ENCODE measurements at regions not wholly inside any gene's neighbourhood (a gene's known extent, or its start where the extent isn't known, plus 50 kb on each side); places are given as distances from the start of the nearest gene placed in this dataset.

DNA sequence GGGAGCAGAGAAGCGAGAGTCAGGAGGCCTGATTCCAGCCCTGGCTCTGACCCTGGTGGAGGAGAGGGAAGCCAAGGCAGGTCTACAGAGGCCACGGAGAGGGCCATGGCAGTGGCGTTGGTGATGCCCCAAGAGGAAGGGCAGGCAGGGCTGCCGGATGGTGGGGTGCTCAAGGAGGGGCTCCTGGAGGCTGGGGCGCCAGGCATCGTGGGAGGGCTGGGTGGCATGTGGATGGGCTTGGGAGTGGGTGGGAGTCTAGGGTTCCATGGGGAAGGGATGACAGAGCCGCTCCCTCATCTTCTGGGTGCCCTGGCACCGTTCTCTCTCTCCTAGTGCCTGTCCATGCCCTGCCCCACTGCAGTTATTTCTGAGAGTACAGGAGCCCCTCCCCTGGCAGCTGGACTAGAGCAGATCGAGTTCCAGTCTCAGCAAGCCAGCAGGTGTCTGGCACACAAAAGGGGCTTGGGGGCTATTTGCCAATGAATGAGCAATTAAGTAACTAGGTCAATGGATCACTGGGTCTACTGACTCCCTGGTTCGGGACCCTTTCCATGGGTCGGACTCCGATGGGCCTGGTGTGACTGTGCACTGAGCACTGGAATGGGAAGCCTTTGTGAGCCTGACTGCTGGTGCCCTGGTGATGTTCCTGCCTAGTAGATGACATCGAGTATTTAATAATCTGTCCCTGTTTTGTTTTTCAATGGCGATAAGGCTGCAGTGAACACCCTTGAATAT is 570.0 kb downstream of the TBC1D22A start:
- Histone ChIP-seq H3K9me3 (peaks cover 0 to 7% (median 2%) of the 10 kb centered on the region in 4 donors), H3K27me3 (peaks cover 0 to 10% (median 0%) of the 10 kb centered on the region in 3 donors), H3K27ac (no peak overlapping the region), H3K4me3 (no peak overlapping the region), H3K4me1 (no peaks in the 10 kb centered on the region), H3K36me3 (no peaks in the 10 kb centered on the region)
- 91% methylated on average over 14 of the region's 14 CpGs for WGBS, 2 donors
- intact Hi-C loops (cut with DNase I): no loop called here
- no peak for TF ChIP-seq EP300 (IDR thresholded peaks at IDR 0.05)
- no peak for TF ChIP-seq POLR2AphosphoS5 (IDR thresholded peaks at IDR 0.05)
- TF ChIP-seq POLR2A (IDR thresholded peaks at IDR 0.05): no peak
- TF ChIP-seq, protein P1, sequence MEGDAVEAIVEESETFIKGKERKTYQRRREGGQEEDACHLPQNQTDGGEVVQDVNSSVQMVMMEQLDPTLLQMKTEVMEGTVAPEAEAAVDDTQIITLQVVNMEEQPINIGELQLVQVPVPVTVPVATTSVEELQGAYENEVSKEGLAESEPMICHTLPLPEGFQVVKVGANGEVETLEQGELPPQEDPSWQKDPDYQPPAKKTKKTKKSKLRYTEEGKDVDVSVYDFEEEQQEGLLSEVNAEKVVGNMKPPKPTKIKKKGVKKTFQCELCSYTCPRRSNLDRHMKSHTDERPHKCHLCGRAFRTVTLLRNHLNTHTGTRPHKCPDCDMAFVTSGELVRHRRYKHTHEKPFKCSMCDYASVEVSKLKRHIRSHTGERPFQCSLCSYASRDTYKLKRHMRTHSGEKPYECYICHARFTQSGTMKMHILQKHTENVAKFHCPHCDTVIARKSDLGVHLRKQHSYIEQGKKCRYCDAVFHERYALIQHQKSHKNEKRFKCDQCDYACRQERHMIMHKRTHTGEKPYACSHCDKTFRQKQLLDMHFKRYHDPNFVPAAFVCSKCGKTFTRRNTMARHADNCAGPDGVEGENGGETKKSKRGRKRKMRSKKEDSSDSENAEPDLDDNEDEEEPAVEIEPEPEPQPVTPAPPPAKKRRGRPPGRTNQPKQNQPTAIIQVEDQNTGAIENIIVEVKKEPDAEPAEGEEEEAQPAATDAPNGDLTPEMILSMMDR (IDR thresholded peaks at IDR 0.05): no peak
- no peak for DNase-seq

DNA sequence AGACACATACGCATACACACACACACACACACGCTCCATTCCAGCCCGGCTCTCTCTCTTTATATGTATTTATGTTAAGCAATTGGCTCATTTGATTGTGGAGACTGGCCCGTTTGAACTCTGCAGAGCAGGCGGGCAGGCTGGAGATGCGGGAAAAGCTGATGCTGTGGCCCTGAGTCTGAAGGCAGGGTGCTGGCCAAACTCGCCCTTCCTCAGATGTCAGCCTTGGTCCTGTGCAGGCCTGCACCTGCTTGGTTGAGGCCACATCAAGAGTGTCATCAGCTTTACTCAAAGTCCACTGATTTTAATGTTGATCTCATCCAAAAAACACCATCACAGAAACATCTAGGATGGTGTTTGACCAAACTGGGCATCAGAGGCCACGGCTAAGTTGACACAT is 569.3 kb downstream of the TBC1D22A start:
- Histone ChIP-seq H3K27ac (no peak overlapping the region), H3K9me3 (peaks cover 0 to 7% (median 2%) of the 10 kb centered on the region in 4 donors), H3K27me3 (peaks cover 0 to 10% (median 0%) of the 10 kb centered on the region in 3 donors), H3K4me1 (no peaks in the 10 kb centered on the region), H3K4me3 (no peak overlapping the region), H3K36me3 (no peaks in the 10 kb centered on the region)
- intact Hi-C loops (cut with DNase I): no loop called here
- WGBS, 2 donors: 85 to 88% methylated on average over 8 of the region's 8 CpGs
- DNase-seq: no peak
- no peak for TF ChIP-seq EP300 (IDR thresholded peaks at IDR 0.05)
- no peak for TF ChIP-seq POLR2A (IDR thresholded peaks at IDR 0.05)
- no peak for TF ChIP-seq POLR2AphosphoS5 (IDR thresholded peaks at IDR 0.05)
- TF ChIP-seq, protein P1 (IDR thresholded peaks at IDR 0.05): no peak

DNA sequence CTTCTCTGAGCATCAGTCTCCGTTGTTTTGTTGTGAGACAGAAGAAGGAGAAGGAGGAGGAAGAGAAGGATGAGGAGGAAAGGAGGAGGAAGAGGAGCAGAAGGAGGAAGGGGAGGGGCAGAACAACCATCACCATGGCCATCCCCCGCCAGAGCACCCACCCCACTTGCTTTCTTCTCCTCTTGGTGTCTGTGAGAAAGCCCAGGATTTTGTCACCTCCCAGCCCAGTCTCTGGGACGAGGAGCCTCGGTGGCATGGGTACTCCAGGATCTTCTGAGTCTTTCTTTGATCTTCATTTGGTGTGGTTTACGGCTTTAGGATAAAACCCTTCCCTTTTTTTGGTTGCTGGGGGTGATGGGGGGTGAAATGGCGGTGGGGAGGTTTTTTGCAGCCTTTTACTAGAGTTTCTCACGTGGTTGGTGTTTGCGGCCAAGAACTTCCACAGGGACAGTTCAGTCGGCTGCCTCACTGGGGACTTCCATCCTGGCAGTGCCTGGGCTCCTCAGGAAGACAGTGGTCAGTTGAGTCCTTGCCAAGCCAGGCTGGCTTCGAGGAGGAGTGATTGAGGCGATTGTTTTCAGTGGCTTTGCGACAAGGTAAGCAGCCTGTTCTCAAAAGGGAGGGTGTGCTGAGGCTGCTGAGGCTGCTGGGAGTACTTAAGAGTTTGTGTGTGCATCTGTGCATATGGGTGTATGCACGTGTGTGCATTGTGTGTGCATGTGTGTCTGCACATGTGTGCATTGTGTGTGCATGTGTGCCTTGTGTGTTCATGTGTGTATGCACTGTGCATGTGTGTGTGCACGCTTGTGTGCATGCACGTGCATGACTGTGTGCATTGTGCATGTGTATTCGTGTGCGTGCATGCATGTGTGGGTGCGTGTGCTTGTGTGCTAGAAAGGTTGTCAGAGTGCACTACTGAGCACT is 567.5 kb downstream of the TBC1D22A start:
- no peak for DNase-seq
- 76 to 82% methylated on average over 18 of the region's 18 CpGs for WGBS, 2 donors
- H3K27me3 ChIP-seq: peaks cover 0 to 14% (median 0%) of the 10 kb centered on the region in 3 donors
- H3K4me3 ChIP-seq: no peak overlapping the region
- no peak overlapping the region for H3K27ac ChIP-seq
- no peaks in the 10 kb centered on the region for H3K36me3 ChIP-seq
- intact Hi-C loops (cut with DNase I): no loop called here
- TF ChIP-seq POLR2A (IDR thresholded peaks at IDR 0.05): no peak
- TF ChIP-seq EP300 (IDR thresholded peaks at IDR 0.05): no peak
- TF ChIP-seq POLR2AphosphoS5 (IDR thresholded peaks at IDR 0.05): no peak
- TF ChIP-seq, protein P1 (IDR thresholded peaks at IDR 0.05): no peak
- no peaks in the 10 kb centered on the region for H3K4me1 ChIP-seq
- peaks cover 0 to 7% (median 2%) of the 10 kb centered on the region in 4 donors for H3K9me3 ChIP-seq

DNA sequence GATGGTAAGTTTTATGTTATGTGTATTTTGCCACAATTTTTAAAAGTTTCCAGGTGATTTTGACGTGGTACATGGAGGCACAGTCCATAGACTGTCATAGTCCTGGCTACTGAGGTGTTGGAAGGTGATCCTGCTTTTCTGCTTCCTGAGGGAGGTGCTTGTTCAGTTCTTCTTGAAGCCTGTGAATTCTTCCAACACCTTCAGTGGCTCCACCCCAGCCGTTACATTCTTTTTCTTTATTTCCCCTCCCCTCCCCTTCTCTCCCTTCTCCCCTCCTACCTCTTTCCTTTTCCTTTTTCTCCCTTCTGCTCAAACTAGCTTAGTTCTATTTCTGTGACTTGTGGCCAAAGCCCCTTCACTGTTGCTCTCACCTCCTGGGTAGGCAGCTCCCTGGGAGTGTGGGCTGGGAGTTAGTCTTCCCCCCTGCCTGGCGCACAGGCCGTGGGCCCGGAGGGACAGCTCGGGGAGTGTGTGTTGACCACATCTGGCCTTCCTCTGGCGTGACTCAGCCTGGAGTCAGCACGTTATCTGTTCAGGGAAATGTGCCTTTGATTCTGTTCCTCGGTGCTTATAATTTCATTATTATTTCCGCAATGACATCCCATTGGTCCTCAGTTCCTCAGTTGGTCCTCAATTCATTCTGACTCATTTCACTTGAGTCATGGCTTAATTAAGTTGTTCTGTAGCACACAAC is 566.2 kb downstream of the TBC1D22A start:
- Histone ChIP-seq H3K4me1 (no peaks in the 10 kb centered on the region), H3K9me3 (peaks cover 0 to 6% (median 2%) of the 10 kb centered on the region in 4 donors), H3K27me3 (peaks cover 0 to 18% (median 0%) of the 10 kb centered on the region in 3 donors), H3K36me3 (no peaks in the 10 kb centered on the region), H3K27ac (no peak overlapping the region), H3K4me3 (no peak overlapping the region)
- DNase-seq: no peak
- TF ChIP-seq POLR2AphosphoS5 (IDR thresholded peaks at IDR 0.05) (peak in 1 of 4 donors; percentile 8), EP300 (IDR thresholded peaks at IDR 0.05) (no peak)
- TF ChIP-seq, protein P1 (IDR thresholded peaks at IDR 0.05): no peak
- intact Hi-C loops (cut with DNase I): no loop called here
- 46 to 57% methylated on average over 10 of the region's 10 CpGs for WGBS, 2 donors
